Neuronal stem cell (in vitro differentiated cells): ENCODE measurements at regions not wholly inside any gene's neighbourhood (a gene's known extent, or its start where the extent isn't known, plus 50 kb on each side); places are given as distances from the start of the nearest gene placed in this dataset.

Experiments used
- DNase-seq: peaks from one replicate; pipeline ENCODE4 v3.0.0-alpha.2; 2013; ENCODE audit warnings: low spot score
- H2AFZ ChIP-seq: one replicate; pipeline ENCODE4 v1.6.1; 2013; ENCODE audit warnings: mild to moderate bottlenecking, low read length, inconsistent platforms
- H2AK5ac ChIP-seq: 2 replicates; pipeline ENCODE4 v1.6.1; 2013; ENCODE audit warnings: low read depth, mild to moderate bottlenecking, inconsistent platforms, low read length, moderate library complexity, mixed read lengths
- H2BK120ac ChIP-seq: 2 replicates; pipeline ENCODE4 v1.6.1; 2013; ENCODE audit warnings: low read depth, mild to moderate bottlenecking, inconsistent platforms, low read length, moderate library complexity, mixed read lengths
- H2BK12ac ChIP-seq: one replicate; pipeline ENCODE4 v1.6.1; 2013; ENCODE audit warnings: low read length, inconsistent platforms
- H2BK15ac ChIP-seq: 2 replicates; pipeline ENCODE4 v1.6.1; 2013; ENCODE audit warnings: mild to moderate bottlenecking, low read length, inconsistent platforms, mixed read lengths
- H2BK5ac ChIP-seq: one replicate; pipeline ENCODE4 v1.6.1; 2013; ENCODE audit warnings: inconsistent platforms, mild to moderate bottlenecking, low read length, moderate library complexity
- H3K14ac ChIP-seq: one replicate; pipeline ENCODE4 v1.6.1; 2013; ENCODE audit warnings: low read length, inconsistent platforms
- H3K18ac ChIP-seq: 2 replicates; pipeline ENCODE4 v1.6.1; 2013; ENCODE audit warnings: low read length, inconsistent platforms
- H3K23ac ChIP-seq: 2 replicates; pipeline ENCODE4 v1.6.1; 2013; ENCODE audit warnings: low read depth, mild to moderate bottlenecking, mixed read lengths, low read length, inconsistent platforms; ENCODE audit not compliant: poor library complexity
- H3K27ac ChIP-seq: replicated peaks from 3 replicates; pipeline ENCODE4 v1.5.1; 2013; ENCODE audit warnings: low read length, inconsistent platforms
- H3K27me3 ChIP-seq, 3 experiments: 2 replicates each; pipeline ENCODE4 v1.6.1; 2013; ENCODE audit warnings: low read length in 3 of 3, mild to moderate bottlenecking in 2 of 3, inconsistent platforms in 1 of 3, low read depth in 1 of 3, mixed read lengths in 1 of 3, moderate library complexity in 1 of 3; ENCODE audit not compliant: control insufficient read depth in 3 of 3, insufficient read depth in 3 of 3
- H3K36me3 ChIP-seq, 2 donors: replicated peaks in 1 of 2; 2 replicates each; pipeline ENCODE4 v1.6.1; 2013; ENCODE audit warnings: low read length in 2 of 2; ENCODE audit not compliant: control insufficient read depth in 2 of 2, insufficient read depth in 2 of 2
- H3K4ac ChIP-seq: 2 replicates; pipeline ENCODE4 v1.6.1; 2013; ENCODE audit warnings: inconsistent platforms, mild to moderate bottlenecking, low read length, moderate library complexity
- H3K4me1 ChIP-seq, 2 donors: 1 replicate in 1 of 2; 2 replicates in 1 of 2; pipeline ENCODE4 v1.6.1; 2013; ENCODE audit warnings: low read length in 2 of 2, low read depth in 1 of 2; ENCODE audit not compliant: control insufficient read depth in 2 of 2, insufficient read depth in 1 of 2
- H3K4me2 ChIP-seq: one replicate; pipeline ENCODE4 v1.6.1; 2013; ENCODE audit warnings: mild to moderate bottlenecking, low read length, inconsistent platforms; ENCODE audit not compliant: insufficient read depth, poor library complexity, severe bottlenecking
- H3K4me3 ChIP-seq, 2 donors: 2 replicates each; pipeline ENCODE4 v1.5.1; 2013; ENCODE audit warnings: low read length in 2 of 2, mild to moderate bottlenecking in 2 of 2, inconsistent platforms in 1 of 2, moderate library complexity in 1 of 2
- H3K79me1 ChIP-seq: one replicate; pipeline ENCODE4 v1.6.1; 2013; ENCODE audit warnings: low read depth, mild to moderate bottlenecking, inconsistent platforms, low read length, moderate library complexity
- H3K9ac ChIP-seq: one replicate; pipeline ENCODE4 v1.6.1; 2013; ENCODE audit warnings: mild to moderate bottlenecking, low read depth, low read length, inconsistent platforms; ENCODE audit not compliant: poor library complexity
- H3K9me3 ChIP-seq, 2 donors: replicated peaks in 1 of 2; 2 replicates each; pipeline versions ENCODE3 to v1.6.1; 2013; ENCODE audit warnings: low read length in 2 of 2, mild to moderate bottlenecking in 2 of 2, inconsistent platforms in 1 of 2, low read depth in 1 of 2, mixed read lengths in 1 of 2, moderate library complexity in 1 of 2; ENCODE audit not compliant: control insufficient read depth in 2 of 2, insufficient read depth in 1 of 2
- H4K8ac ChIP-seq: one replicate; pipeline ENCODE4 v1.6.1; 2013; ENCODE audit warnings: low read depth, mild to moderate bottlenecking, inconsistent platforms, low read length, moderate library complexity
- H4K91ac ChIP-seq: one replicate; pipeline ENCODE4 v1.6.1; 2013; ENCODE audit warnings: low read length, low read depth, mild to moderate bottlenecking, inconsistent platforms; ENCODE audit not compliant: poor library complexity
- WGBS, 2 donors: extraction: QIAGEN DNeasy Blood & Tissue Kit; methylation state at CpG; one replicate each; pipeline ENCODE4 v1.1.7; 2013; ENCODE audit warnings: missing lambda C conversion rate in 2 of 2, mixed read lengths in 1 of 2; ENCODE audit not compliant: insufficient read length in 2 of 2, insufficient replicate concordance in 1 of 2; ENCODE audit errors: extremely low coverage in 2 of 2; 5-methylcytosine and 5-hydroxymethylcytosine counted together

DNA sequence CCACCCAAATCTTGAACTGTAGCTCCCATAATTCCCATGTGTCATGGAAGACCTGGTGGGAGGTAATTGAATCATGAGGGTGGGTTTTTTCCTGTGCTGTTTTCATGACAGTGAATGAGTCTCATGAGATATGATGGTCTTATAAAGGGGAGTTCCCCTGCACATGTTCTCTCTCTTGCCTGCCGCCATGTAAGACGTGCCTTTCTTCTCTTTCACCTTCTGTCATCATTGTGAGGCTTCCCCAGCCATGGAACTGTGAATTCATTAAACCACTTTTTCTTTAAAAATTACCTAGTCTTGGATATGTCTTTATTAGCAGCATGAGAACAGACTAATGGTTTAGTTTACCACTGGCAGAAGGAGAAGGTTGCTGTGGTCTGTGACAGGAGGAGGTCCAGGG, 111.5 kb upstream of the RAB18 start:
- Histone ChIP-seq H3K18ac (no peak overlapping the region), H3K4me2 (no peak overlapping the region), H2BK15ac (no peak overlapping the region), H3K27ac (no peak overlapping the region), H4K8ac (no peak overlapping the region), H2AFZ (no peak overlapping the region), H3K14ac (no peak overlapping the region), H3K4me1 (no peaks in the 10 kb centered on the region), H3K4me3 (no peak overlapping the region), H2AK5ac (no peak overlapping the region), H2BK120ac (no peak overlapping the region), H2BK12ac (no peak overlapping the region), H4K91ac (no peak overlapping the region), H3K36me3 (no peaks in the 10 kb centered on the region), H2BK5ac (no peak overlapping the region), H3K27me3 (no peaks in the 10 kb centered on the region), H3K9me3 (peaks cover 0 to 2% of the 10 kb centered on the region in 2 donors), H3K4ac (no peak overlapping the region), H3K79me1 (no peaks in the 10 kb centered on the region), H3K9ac (no peak overlapping the region), H3K23ac (no peak overlapping the region)
- WGBS, 2 donors, result no CpG with 5 or more reads among the region's 2 CpGs
- no peak for DNase-seq

DNA sequence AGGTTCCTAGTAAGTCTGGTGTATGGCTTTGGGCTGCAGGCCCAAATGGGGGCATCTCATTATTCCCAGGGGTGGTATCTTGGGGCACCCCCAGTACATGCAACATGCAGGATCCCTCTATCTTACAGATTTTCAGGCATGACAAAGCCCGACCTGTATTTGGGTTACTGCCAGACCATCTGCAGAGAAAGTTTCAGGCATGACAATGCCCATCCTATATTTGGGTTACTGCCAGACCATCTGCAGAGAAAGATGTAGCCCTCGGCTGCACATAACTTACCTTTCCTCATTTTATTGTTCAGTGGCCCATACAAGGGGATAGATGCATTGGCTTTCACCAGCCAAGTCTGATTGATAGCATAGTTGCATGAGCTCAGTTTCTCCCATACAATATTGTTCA, 112.2 kb upstream of the RAB18 start:
- Histone ChIP-seq H4K91ac (no peak overlapping the region), H2BK15ac (no peak overlapping the region)
- no CpG with 5 or more reads among the region's 2 CpGs for WGBS, 2 donors

DNA sequence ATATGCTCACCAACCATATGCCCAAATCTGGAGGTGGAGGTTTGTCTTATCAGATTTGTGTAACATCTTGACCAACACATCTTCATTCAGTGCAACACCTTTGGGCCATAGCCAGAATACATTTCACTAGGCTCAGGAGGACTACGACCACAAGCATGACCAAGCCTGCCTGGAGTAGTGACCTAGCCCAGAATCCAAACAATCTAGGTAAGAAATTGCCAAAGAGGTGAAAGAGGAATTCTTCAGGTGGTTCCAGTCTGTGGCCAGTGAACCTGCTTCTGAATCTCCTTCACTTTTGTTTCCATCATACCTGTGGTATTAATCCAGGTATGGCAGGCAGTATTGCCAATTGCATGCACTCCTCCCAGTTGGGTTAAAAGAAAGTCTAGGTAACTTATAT, 112.8 kb upstream of the RAB18 start:
- no peak overlapping the region for H2AK5ac ChIP-seq
- H3K4me3 ChIP-seq, result no peak overlapping the region
- H4K8ac ChIP-seq, result no peak overlapping the region
- H3K4me2 ChIP-seq, result no peak overlapping the region
- no peak overlapping the region for H3K14ac ChIP-seq
- H3K4ac ChIP-seq, result no peak overlapping the region
- H3K27me3 ChIP-seq, result no peaks in the 10 kb centered on the region
- WGBS, 2 donors, result no CpG with 5 or more reads among the region's 1 CpG
- H3K23ac ChIP-seq, result no peak overlapping the region
- no peaks in the 10 kb centered on the region for H3K79me1 ChIP-seq
- H4K91ac ChIP-seq, result no peak overlapping the region
- no peak overlapping the region for H2BK15ac ChIP-seq
- H3K18ac ChIP-seq, result no peak overlapping the region
- no peak overlapping the region for H3K9ac ChIP-seq
- no peak for DNase-seq
- peaks cover 0 to 2% of the 10 kb centered on the region in 2 donors for H3K9me3 ChIP-seq
- no peak overlapping the region for H2BK120ac ChIP-seq
- no peaks in the 10 kb centered on the region for H3K36me3 ChIP-seq
- H2BK12ac ChIP-seq, result no peak overlapping the region
- H2AFZ ChIP-seq, result no peak overlapping the region
- H3K27ac ChIP-seq, result no peak overlapping the region
- H2BK5ac ChIP-seq, result no peak overlapping the region
- no peaks in the 10 kb centered on the region for H3K4me1 ChIP-seq

More for the DNA sequence above, 112.2 kb upstream of the RAB18 start:
- Histone ChIP-seq H2BK5ac (no peak overlapping the region), H3K4ac (no peak overlapping the region), H3K4me1 (no peaks in the 10 kb centered on the region), H3K27me3 (no peaks in the 10 kb centered on the region), H3K36me3 (no peaks in the 10 kb centered on the region), H2BK12ac (no peak overlapping the region), H2AFZ (no peak overlapping the region), H3K9me3 (peaks cover 0 to 2% of the 10 kb centered on the region in 2 donors), H3K4me3 (no peak overlapping the region), H4K8ac (no peak overlapping the region), H2AK5ac (no peak overlapping the region), H3K18ac (no peak overlapping the region), H3K4me2 (no peak overlapping the region), H3K14ac (no peak overlapping the region), H3K23ac (no peak overlapping the region), H2BK120ac (no peak overlapping the region), H3K79me1 (no peaks in the 10 kb centered on the region), H3K27ac (no peak overlapping the region), H3K9ac (no peak overlapping the region)
- no peak for DNase-seq

DNA sequence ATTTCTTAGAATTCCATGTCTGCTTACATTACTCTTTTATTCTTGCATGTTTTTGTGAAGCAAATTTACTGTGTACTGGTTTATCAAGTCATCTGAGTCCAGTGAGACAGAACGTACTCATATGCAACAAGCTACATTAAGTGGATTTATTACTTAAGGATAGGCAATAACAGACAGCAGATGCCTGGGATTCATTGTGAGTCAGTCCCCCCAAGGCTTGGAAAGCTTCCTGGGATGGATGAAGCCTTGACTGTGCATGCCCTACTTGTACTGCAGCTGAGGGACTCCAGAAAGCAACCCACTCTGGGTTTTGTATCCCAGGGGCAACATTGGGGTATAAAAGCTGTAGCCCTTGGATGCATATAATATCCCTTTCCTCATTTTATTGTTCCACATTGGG, 113.4 kb upstream of the RAB18 start:
- Histone ChIP-seq H4K91ac (no peak overlapping the region), H3K4me3 (no peak overlapping the region), H2BK5ac (no peak overlapping the region), H2AFZ (no peak overlapping the region), H2AK5ac (no peak overlapping the region), H3K4me1 (no peaks in the 10 kb centered on the region), H2BK120ac (no peak overlapping the region), H3K27me3 (no peaks in the 10 kb centered on the region), H2BK12ac (no peak overlapping the region), H3K9me3 (peaks cover 0 to 2% of the 10 kb centered on the region in 2 donors), H2BK15ac (no peak overlapping the region), H3K79me1 (no peaks in the 10 kb centered on the region), H3K14ac (no peak overlapping the region), H4K8ac (no peak overlapping the region), H3K9ac (no peak overlapping the region), H3K18ac (no peak overlapping the region), H3K4me2 (no peak overlapping the region), H3K4ac (no peak overlapping the region), H3K27ac (no peak overlapping the region), H3K36me3 (no peaks in the 10 kb centered on the region), H3K23ac (no peak overlapping the region)
- no CpG with 5 or more reads among the region's 1 CpG for WGBS, 2 donors
- no peak for DNase-seq
